ENCODE measurements at regions not wholly inside any gene's neighbourhood (a gene's known extent, or its start where the extent isn't known, plus 50 kb on each side); places are given as distances from the start of the nearest gene placed in this dataset.

DNA sequence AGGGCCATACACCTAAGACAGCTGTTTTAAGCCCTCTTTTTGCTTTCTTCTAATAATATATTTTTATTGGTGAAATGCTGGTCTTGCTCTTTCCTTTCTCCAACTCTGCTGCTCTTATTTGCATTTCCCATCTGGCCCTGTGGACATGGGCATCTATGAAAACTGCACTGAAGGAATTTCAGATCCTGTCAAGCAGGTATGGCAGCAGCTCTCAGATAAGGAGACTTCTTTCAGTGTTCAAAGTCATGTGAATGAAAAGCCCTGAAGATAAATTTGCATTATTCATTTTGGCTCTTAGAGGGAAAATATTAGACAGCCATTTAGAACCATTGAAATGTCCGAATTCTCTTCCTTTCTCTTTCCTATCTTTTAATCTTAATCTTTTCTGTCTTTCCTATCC is 668.0 kb upstream of the RIOK2 start:
- DNase-seq (ENCODE audit: low spot score in 2 of 2), result no peak
- Histone ChIP-seq H3K4me3 (no peak overlapping the region), H3K9me3 (no peaks in the 10 kb centered on the region), H3K27me3 (ENCODE audit: low read depth) (no peaks in the 10 kb centered on the region), H3K36me3 (replicated peaks) (no peaks in the 10 kb centered on the region), H3K4me1 (no peaks in the 10 kb centered on the region)
- in situ Hi-C loops (cut with MboI; ENCODE audit: low sequenced_read_pairs), result no loop called here

DNA sequence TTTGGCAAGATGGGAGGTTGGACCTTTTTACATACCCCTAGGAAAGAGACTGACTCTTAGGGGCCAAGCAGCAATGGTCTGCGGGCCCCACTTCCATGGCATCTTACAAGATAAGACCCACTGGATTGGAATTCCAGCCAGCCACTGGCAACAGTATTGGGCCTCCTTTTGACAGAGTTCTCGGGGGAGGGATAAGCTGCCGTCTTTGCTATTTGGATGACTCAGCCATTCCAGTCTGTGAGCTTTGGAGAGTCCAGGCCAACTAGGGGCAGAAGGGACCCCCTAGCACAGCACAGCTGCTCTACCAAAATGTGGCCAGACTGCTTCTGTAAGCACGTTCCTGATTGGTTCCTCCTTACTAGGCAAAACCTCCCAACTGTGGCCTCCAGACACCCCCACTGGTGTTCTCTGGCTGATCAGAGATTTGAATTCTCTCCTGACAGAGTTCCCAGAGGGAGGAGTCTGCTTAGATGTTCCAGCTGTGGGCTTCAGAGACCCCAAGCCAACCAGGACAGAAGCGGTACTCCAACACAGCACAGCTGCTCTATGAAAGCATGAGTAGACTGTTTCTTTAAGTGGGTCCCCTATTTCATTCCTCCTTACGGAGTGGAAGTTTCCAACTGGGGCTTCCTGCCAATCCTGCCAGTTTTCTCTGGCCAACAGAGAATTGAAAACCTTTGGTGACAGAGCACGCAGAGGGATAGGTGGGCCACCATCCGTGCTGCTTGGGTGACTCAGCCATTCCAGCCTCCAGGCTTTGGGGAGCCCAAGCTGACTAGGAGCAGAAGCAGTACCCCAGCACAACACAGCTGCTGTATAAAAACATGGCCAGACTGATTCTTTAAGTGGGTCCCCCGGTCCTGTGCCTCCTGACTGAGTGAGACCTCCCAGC is 672.1 kb upstream of the RIOK2 start:
- H3K4me3 ChIP-seq, result no peak overlapping the region
- in situ Hi-C loops (cut with MboI; ENCODE audit: low sequenced_read_pairs), result no loop called here
- H3K27me3 ChIP-seq (ENCODE audit: low read depth), result no peaks in the 10 kb centered on the region
- no peaks in the 10 kb centered on the region for H3K4me1 ChIP-seq
- no peaks in the 10 kb centered on the region for H3K9me3 ChIP-seq
- no peak for DNase-seq (ENCODE audit: low spot score in 2 of 2)
- no peaks in the 10 kb centered on the region for H3K36me3 ChIP-seq (replicated peaks)

DNA sequence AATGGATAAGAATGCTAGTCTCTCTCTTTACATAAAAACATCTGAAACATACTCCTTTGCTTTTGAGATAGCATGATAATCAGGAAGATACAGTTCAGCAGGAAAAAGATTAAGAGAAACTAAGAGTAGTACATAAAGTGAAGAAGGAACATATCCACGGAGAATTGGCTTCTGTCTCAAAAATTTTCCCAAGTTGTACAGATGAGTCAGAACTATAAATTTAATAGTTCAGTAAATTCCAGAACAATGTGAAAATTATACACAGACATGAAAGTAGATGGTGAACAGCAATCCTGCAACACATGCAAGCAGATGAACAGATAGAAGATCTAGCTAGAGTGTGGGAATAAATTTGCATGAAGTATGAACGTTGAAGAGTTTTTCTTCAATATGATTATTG is 691.4 kb upstream of the RIOK2 start:
- in situ Hi-C loops (cut with MboI; ENCODE audit: low sequenced_read_pairs), result no loop called here
- no peak overlapping the region for H3K4me3 ChIP-seq
- H3K4me1 ChIP-seq, result no peaks in the 10 kb centered on the region
- H3K9me3 ChIP-seq, result no peaks in the 10 kb centered on the region
- H3K27me3 ChIP-seq (ENCODE audit: low read depth), result no peaks in the 10 kb centered on the region
- H3K36me3 ChIP-seq (replicated peaks), result no peaks in the 10 kb centered on the region
- no peak for DNase-seq (ENCODE audit: low spot score in 2 of 2)

DNA sequence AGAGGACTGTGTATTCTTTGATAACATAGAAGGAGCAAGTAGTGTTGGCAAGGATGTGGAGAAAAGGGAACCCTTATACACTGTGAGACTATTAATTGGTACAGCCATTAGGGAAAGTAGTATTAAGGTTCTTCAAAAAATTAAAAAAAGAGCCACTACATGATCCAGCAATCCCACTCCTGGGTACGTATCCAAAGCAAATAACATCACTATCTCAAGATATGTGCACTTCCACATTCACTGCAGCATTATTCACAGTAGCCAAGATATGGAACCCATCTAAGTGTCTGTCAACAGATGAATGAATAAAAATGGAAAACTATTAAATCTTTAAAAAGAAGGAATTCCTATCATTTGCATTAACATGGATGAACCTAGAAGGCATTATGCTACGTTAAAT is 693.2 kb upstream of the RIOK2 start:
- H3K4me3 ChIP-seq, result no peak overlapping the region
- H3K36me3 ChIP-seq (replicated peaks), result no peaks in the 10 kb centered on the region
- DNase-seq (ENCODE audit: low spot score in 2 of 2), result no peak
- H3K4me1 ChIP-seq, result no peaks in the 10 kb centered on the region
- H3K9me3 ChIP-seq, result no peaks in the 10 kb centered on the region
- H3K27me3 ChIP-seq (ENCODE audit: low read depth), result no peaks in the 10 kb centered on the region
- in situ Hi-C loops (cut with MboI; ENCODE audit: low sequenced_read_pairs), result no loop called here

DNA sequence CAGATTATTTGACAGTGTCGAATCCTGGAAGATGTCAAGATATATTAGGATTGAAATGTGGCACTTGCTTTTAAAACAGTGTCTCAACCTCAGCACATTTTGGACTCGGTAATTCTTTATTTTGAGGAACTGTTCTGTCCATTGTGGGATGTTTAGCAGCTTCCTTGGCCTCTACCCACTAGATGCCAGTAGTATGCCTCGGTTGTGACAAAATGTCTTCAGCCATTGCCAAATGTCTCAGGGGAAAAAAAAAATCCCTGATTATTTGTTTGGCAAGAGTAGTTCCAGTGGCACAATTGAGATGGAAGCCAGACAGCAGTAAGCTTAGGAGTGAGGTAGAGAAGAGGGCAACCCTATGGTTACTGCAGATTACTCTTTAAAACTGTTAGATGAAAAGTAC is 694.5 kb upstream of the RIOK2 start:
- no peak for DNase-seq (ENCODE audit: low spot score in 2 of 2)
- H3K4me3 ChIP-seq, result no peak overlapping the region
- in situ Hi-C loops (cut with MboI; ENCODE audit: low sequenced_read_pairs), result no loop called here
- H3K36me3 ChIP-seq (replicated peaks), result no peaks in the 10 kb centered on the region
- no peaks in the 10 kb centered on the region for H3K4me1 ChIP-seq
- no peaks in the 10 kb centered on the region for H3K27me3 ChIP-seq (ENCODE audit: low read depth)
- H3K9me3 ChIP-seq, result no peaks in the 10 kb centered on the region

DNA sequence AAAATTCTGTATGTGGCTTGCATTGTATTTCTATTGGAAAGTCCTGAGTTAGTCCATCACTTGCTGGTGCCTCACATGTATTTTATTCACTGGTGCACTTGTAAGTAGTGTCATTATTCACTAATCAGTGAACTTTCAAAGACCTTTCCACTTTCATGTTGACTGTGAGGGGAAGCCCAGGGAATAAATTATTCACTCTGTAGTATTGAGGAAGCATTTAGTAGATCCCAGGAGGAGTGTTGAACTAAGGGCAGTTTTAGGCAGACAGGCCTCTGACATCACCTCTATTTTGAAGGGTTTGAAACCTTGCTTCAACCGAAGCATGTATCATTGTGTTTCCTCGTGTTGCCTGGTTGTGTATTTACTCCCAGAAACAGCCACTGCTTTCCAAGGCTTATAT is 705.4 kb upstream of the RIOK2 start:
- no peaks in the 10 kb centered on the region for H3K27me3 ChIP-seq (ENCODE audit: low read depth)
- H3K4me1 ChIP-seq, result no peaks in the 10 kb centered on the region
- no peaks in the 10 kb centered on the region for H3K9me3 ChIP-seq
- no peak overlapping the region for H3K4me3 ChIP-seq
- in situ Hi-C loops (cut with MboI; ENCODE audit: low sequenced_read_pairs), result no loop called here
- H3K36me3 ChIP-seq (replicated peaks), result no peaks in the 10 kb centered on the region
- DNase-seq (ENCODE audit: low spot score in 2 of 2), result no peak

DNA sequence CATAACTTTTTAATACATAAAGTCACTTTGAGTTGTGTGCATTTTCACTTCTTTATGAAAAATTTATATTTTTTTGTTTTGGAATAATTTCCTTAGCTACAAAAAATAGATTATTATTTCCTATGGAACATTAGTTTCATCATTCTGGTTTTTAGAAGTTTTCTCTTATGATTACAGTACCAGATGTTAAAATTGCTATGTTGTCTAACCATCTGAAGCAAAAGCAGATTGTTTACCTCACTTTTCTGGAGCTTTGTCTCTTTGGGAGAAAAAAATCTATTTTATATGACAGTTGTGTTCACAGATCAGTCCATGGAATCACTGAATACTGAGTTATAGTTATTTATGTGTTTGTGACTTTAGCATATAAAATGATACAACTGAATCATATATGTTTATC is 708.9 kb upstream of the RIOK2 start:
- no peaks in the 10 kb centered on the region for H3K9me3 ChIP-seq
- no peaks in the 10 kb centered on the region for H3K4me1 ChIP-seq
- in situ Hi-C loops (cut with MboI; ENCODE audit: low sequenced_read_pairs), result no loop called here
- no peak for DNase-seq (ENCODE audit: low spot score in 2 of 2)
- H3K4me3 ChIP-seq, result no peak overlapping the region
- H3K36me3 ChIP-seq (replicated peaks), result no peaks in the 10 kb centered on the region
- no peaks in the 10 kb centered on the region for H3K27me3 ChIP-seq (ENCODE audit: low read depth)

DNA sequence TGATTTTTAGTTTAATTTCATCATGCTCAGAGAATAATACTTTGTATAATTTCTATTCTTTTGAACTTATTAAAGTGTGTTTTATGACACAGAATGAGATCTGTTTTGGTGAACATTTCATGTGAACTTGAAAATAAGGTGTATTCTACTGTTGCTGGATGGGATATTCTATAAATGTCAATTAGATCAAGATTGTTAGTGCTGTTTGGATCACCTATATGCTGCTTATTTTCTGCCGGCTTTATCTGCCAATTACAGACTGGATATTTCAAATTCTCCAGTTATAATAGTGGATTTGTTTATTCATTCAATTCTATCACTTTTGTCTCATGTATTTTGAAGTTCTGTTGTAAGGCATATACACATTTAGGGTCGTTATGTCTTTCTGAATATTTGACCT is 720.7 kb upstream of the RIOK2 start:
- DNase-seq (ENCODE audit: low spot score in 2 of 2), result no peak
- Histone ChIP-seq H3K9me3 (no peaks in the 10 kb centered on the region), H3K27me3 (ENCODE audit: low read depth) (no peaks in the 10 kb centered on the region), H3K4me1 (no peaks in the 10 kb centered on the region; the same call in 1 of the 2 replicates), H3K36me3 (replicated peaks) (no peaks in the 10 kb centered on the region), H3K4me3 (no peak overlapping the region)
- in situ Hi-C loops (cut with MboI; ENCODE audit: low sequenced_read_pairs), result no loop called here

DNA sequence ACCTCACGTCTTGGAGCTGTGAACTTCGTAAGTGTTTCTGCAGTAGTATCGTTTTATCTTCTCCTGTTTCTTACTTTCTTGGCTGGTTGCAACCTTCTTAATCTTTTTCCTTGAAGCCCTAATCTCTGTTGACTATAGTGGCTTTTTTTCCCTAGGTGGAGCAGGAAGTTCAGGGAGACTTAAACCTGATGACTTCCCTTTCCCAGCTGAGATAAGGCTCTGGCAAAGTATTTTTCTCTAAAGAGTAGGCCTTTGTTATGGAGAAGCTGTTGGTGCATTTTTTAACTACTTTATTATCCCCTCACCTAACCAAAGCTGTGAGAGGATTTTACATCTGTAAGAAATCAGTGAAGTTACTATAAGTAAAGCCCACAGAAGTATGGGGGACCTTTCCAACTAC is 723.1 kb upstream of the RIOK2 start:
- no peaks in the 10 kb centered on the region for H3K9me3 ChIP-seq
- H3K36me3 ChIP-seq (replicated peaks), result no peaks in the 10 kb centered on the region
- no peaks in the 10 kb centered on the region for H3K27me3 ChIP-seq (ENCODE audit: low read depth)
- no peaks in the 10 kb centered on the region; the same call in 1 of the 2 replicates for H3K4me1 ChIP-seq
- no peak for DNase-seq (ENCODE audit: low spot score in 2 of 2)
- in situ Hi-C loops (cut with MboI; ENCODE audit: low sequenced_read_pairs), result no loop called here
- no peak overlapping the region for H3K4me3 ChIP-seq

DNA sequence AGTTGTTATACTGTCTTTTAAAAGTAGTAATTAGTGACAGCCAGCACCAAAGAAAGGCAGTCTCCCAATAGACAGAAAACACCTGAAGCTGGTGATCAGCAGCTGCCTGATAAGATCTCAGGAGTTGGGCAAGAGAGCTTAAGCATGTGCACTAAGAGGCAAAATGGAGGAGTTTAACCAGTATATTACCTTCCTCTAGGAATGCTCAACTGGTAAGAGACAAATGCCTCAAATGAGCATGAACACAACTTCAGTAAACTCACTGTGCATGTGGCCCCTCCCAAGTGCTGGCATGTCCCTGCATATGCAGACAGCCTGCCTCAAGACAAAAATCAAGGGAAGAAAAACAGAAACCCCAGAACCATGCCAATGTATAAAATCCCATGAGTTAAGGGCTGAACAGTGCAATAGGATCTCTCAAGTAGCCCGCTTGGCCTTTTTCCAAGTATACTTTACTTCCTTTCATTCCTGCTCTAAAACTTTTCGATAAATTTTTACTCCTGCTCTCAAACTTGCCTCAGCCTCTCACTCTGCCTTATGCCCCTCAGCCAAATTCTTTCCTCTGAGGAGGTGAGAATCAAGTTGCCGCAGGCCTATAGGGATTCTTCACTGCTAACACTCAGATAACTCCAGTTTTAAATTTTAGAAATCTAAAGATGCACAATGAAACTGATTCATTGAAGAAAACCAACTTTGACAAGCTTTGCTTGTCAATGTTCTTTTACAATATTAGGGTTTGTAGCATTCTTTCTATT is 724.8 kb upstream of the RIOK2 start:
- H3K27me3 ChIP-seq (ENCODE audit: low read depth), result no peaks in the 10 kb centered on the region
- in situ Hi-C loops (cut with MboI; ENCODE audit: low sequenced_read_pairs), result no loop called here
- no peaks in the 10 kb centered on the region for H3K9me3 ChIP-seq
- H3K4me1 ChIP-seq, result no peaks in the 10 kb centered on the region; the same call in 1 of the 2 replicates
- no peak for DNase-seq (ENCODE audit: low spot score in 2 of 2)
- H3K36me3 ChIP-seq (replicated peaks), result no peaks in the 10 kb centered on the region
- H3K4me3 ChIP-seq, result no peak overlapping the region

DNA sequence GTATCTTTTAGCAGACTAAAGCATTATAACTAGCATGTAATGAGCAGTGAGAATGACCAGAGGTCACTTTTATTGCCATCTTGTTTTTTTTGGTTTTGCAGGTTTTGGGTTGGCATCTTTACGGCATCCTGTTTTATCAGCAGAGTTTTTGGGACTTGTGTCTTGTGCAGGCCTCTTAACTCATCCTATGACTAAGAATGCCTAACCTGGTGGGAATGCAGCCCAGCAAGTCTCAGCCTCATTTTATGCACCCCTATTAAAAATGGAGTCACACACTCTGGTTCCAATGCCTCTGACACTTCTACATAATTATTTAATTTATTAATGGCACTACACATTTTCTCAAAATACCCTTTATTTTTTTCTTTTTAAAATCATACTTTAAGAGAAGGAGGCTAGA is 726.5 kb upstream of the RIOK2 start:
- DNase-seq (ENCODE audit: low spot score in 2 of 2), result no peak
- in situ Hi-C loops (cut with MboI; ENCODE audit: low sequenced_read_pairs), result no loop called here
- H3K9me3 ChIP-seq, result no peaks in the 10 kb centered on the region
- H3K27me3 ChIP-seq (ENCODE audit: low read depth), result no peaks in the 10 kb centered on the region
- no peaks in the 10 kb centered on the region for H3K36me3 ChIP-seq (replicated peaks)
- H3K4me1 ChIP-seq, result no peaks in the 10 kb centered on the region; the same call in 1 of the 2 replicates
- no peak overlapping the region for H3K4me3 ChIP-seq

DNA sequence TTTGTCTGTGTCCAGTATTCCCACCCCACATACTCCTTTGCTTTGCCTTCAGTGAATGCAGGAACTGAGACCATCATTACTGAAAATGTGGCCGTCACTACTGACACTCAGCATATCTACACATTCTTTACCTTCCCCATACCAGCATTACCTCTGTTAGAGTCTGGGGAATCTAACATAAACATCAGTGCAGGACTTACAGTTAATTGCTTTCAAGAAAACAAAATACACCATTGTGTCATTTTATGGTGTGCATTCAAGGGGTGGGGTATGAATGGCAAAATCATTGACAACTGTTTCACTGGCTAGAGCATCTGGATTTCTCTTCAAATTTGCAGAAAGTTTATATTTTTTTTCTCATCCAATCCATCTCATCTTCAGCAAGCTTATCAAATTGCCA is 731.4 kb upstream of the RIOK2 start:
- DNase-seq (ENCODE audit: low spot score in 2 of 2), result no peak
- H3K4me1 ChIP-seq, result no peaks in the 10 kb centered on the region
- no peaks in the 10 kb centered on the region for H3K27me3 ChIP-seq (ENCODE audit: low read depth)
- no peaks in the 10 kb centered on the region for H3K9me3 ChIP-seq
- no peak overlapping the region for H3K4me3 ChIP-seq
- in situ Hi-C loops (cut with MboI; ENCODE audit: low sequenced_read_pairs), result no loop called here
- H3K36me3 ChIP-seq (replicated peaks), result no peaks in the 10 kb centered on the region

DNA sequence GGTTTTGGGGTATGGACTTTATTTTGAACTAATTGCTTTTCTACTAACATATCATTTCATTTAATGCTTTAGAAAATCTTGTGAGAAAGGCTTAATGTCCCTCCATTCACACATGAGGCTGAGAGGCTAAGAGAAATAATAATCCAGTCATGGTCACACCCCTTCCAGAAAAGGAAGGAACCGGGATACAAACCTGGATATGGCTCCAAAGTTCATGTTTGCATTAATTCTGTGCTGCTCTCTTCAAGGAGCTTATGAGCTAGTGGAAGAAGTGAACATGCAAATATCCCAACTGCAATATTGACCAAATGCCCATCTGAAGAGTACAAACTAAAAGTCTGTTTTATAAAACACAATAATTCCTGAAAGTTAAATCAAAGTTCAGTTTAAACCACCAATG is 732.1 kb upstream of the RIOK2 start:
- no peaks in the 10 kb centered on the region for H3K4me1 ChIP-seq
- no peaks in the 10 kb centered on the region for H3K36me3 ChIP-seq (replicated peaks)
- H3K4me3 ChIP-seq, result no peak overlapping the region
- in situ Hi-C loops (cut with MboI; ENCODE audit: low sequenced_read_pairs), result no loop called here
- no peaks in the 10 kb centered on the region for H3K9me3 ChIP-seq
- no peak for DNase-seq (ENCODE audit: low spot score in 2 of 2)
- no peaks in the 10 kb centered on the region for H3K27me3 ChIP-seq (ENCODE audit: low read depth)

DNA sequence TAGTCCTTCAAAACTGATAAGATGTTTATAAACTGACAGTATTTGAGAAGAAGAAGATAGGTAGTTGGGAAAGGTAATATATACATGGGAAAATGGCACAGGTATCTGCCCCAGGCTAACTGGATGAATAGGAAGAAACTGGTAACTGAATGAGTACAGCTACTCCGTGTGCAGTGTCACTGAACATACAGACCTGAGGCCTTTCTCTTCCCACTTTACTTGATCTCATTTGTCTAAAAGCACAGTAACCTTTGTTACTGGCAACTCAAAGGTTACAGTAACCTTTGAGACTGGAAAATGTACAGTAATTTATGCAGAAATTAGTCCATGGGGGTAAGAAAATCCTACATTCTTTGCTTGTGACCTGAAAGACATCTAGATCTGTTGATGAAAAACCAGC is 735.0 kb upstream of the RIOK2 start:
- Histone ChIP-seq H3K4me1 (no peaks in the 10 kb centered on the region), H3K9me3 (no peaks in the 10 kb centered on the region), H3K4me3 (no peak overlapping the region), H3K36me3 (replicated peaks) (no peaks in the 10 kb centered on the region), H3K27me3 (ENCODE audit: low read depth) (no peaks in the 10 kb centered on the region)
- no peak for DNase-seq (ENCODE audit: low spot score in 2 of 2)
- in situ Hi-C loops (cut with MboI; ENCODE audit: low sequenced_read_pairs), result no loop called here

All from HAP-1 (cell line).